ENCODE measurements at regions not wholly inside any gene's neighbourhood (a gene's known extent, or its start where the extent isn't known, plus 50 kb on each side); places are given as distances from the start of the nearest gene placed in this dataset.
"Not testable (repeated sequence)": the region's sequence is repeated elsewhere in the genome, so short reads cannot be mapped to it uniquely, and the experiment has no call there.

- no peak for DNase-seq (ENCODE audit: low read depth in 2 of 2)
These were observed 245.3 kb downstream of the PARN start for GRCh38 chr16:14384745-14385144.

- not testable (repeated sequence) for DNase-seq (ENCODE audit: low read depth in 2 of 2)
These were observed 246.2 kb downstream of the PARN start for GRCh38 chr16:14383844-14384243.

- DNase-seq (ENCODE audit: low read depth in 2 of 2): no peak
These were observed 251.2 kb downstream of the PARN start for GRCh38 chr16:14378689-14379467.

- DNase-seq (ENCODE audit: low read depth in 2 of 2): no peak
These were observed 251.9 kb downstream of the PARN start for GRCh38 chr16:14378131-14378551.

- no peak for DNase-seq (ENCODE audit: low read depth in 2 of 2)
These were observed 252.7 kb downstream of the PARN start for GRCh38 chr16:14377326-14377725.

GRCh38 chr16:14375132-14375491 lies 254.9 kb downstream of the PARN start:
- no peak for DNase-seq (ENCODE audit: low read depth in 2 of 2)

GRCh38 chr16:14374451-14375131 lies 255.5 kb downstream of the PARN start:
- no peak for DNase-seq (ENCODE audit: low read depth in 2 of 2)

GRCh38 chr16:14373896-14374295 lies 256.2 kb downstream of the PARN start:
- DNase-seq (ENCODE audit: low read depth in 2 of 2): no peak

GRCh38 chr16:14373406-14373805 lies 256.7 kb downstream of the PARN start:
- DNase-seq (ENCODE audit: low read depth in 2 of 2): no peak

GRCh38 chr16:14372471-14372870 lies 257.6 kb downstream of the PARN start:
- DNase-seq (ENCODE audit: low read depth in 2 of 2): no peak

- DNase-seq (ENCODE audit: low read depth in 2 of 2): no peak
These were observed 258.2 kb downstream of the PARN start for GRCh38 chr16:14371778-14372431.

GRCh38 chr16:14370736-14371234 lies 259.3 kb downstream of the PARN start:
- DNase-seq (ENCODE audit: low read depth in 2 of 2): no peak

GRCh38 chr16:14369734-14370598 lies 260.1 kb downstream of the PARN start:
- no peak for DNase-seq (ENCODE audit: low read depth in 2 of 2)

GRCh38 chr16:14368399-14368798 lies 261.7 kb downstream of the PARN start:
- no peak for DNase-seq (ENCODE audit: low read depth in 2 of 2)

GRCh38 chr16:14366974-14367707 lies 262.9 kb downstream of the PARN start:
- no peak for DNase-seq (ENCODE audit: low read depth in 2 of 2)

- no peak for DNase-seq (ENCODE audit: low read depth in 2 of 2)
These were observed 263.6 kb downstream of the PARN start for GRCh38 chr16:14366447-14366846.

GRCh38 chr16:14365200-14365851 lies 264.7 kb downstream of the PARN start:
- DNase-seq (ENCODE audit: low read depth in 2 of 2): no peak

- no peak for DNase-seq (ENCODE audit: low read depth in 2 of 2)
These were observed 265.5 kb downstream of the PARN start for GRCh38 chr16:14364386-14365199.

- DNase-seq (ENCODE audit: low read depth in 2 of 2): no peak
These were observed 266.0 kb downstream of the PARN start for GRCh38 chr16:14364112-14364385.
